Midbrain (tissue), 1 donor: ENCODE measurements at regions not wholly inside any gene's neighbourhood (a gene's known extent, or its start where the extent isn't known, plus 50 kb on each side); places are given as distances from the start of the nearest gene placed in this dataset.
"Not testable (repeated sequence)": the region's sequence is repeated elsewhere in the genome, so short reads cannot be mapped to it uniquely, and the experiment has no call there.

Source experiments
- DNase-seq: peaks from one replicate; lab custom pipeline; 2025; lab: John Stamatoyannopoulos, UW

DNA sequence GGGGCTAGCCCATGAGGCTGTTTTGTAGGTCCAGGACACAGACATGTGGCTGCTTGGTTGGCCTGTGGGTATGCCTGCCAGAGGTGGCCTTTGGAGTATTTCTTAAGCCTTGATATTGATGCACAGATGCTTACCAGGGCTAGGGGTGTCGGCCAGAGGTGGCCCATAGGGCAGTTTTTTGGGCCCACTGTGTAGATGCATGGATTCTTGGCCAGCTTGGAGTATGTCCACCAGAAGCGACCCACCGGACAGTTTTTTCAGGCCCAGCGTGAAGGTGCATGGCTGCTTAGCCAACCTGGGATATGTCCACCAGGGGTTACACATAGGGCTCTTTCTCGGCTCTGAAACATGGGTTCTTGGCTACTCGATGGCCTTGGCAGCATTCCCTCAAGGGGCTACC, 1199.1 kb downstream of the CNTNAP5 start:
- DNase-seq: no peak

DNA sequence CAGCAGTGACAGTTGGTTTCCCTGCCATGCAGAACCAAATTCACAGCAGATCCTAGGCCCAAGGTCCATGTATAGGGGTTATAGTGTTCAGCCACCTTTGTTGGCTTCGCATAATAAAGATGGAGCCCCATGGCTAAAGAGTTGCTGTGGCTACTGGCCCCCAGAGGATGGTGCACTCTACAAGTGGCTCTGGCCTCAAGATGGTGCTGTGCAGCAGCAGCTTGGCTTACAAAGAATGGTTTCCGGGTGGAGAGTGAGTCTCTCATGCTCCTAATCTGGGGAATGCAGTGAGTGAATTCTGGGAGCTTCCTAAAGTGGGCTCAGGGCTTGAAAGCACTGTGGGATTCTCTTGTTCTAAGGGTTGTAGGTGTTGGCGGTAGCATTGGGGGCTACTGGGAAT, 1199.7 kb downstream of the CNTNAP5 start:
- no peak for DNase-seq

- DNase-seq: no peak
Observed at GRCh38 chr2:125227843-125228392, 1202.8 kb downstream of the CNTNAP5 start.

- DNase-seq: no peak
Observed at GRCh38 chr2:125240870-125241269, 1215.8 kb downstream of the CNTNAP5 start.

DNA sequence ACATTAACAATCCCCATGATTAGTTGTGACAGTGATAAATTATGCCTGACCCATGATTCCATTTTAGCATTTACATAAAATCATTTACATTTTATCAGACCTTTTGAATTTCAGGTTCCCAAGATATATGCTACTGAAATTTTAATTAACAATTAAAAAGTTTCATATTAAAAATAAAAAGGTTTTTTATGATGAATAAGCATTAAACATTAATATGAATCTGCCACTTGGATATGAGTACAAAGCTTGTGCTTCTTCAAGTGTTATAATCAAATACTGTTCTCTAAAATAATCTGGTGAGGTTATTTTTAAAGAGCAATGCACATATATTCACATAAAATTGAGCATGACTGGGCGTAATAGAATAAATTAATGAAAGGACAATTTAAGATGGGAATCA, 1218.0 kb downstream of the CNTNAP5 start:
- no peak for DNase-seq

DNA sequence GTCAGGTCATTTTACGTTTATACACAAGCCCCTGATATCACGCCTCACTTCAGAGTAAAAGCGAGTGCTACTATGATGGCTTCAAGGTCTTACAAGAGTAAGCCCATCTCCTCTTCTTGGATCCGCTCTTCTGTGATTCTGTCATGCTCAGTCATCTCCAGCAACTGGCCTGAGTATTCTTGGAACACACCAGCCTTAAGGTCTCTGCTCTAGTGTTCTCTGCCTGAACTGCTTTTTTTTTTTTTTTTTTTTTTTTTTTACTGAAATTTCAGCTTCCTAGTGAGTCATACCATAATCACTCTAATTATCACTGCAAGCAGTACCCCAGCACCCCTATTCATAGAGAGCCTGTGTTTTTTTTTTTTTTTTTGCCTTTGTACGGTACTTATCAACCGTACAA, 1228.9 kb downstream of the CNTNAP5 start:
- no peak for DNase-seq

DNA sequence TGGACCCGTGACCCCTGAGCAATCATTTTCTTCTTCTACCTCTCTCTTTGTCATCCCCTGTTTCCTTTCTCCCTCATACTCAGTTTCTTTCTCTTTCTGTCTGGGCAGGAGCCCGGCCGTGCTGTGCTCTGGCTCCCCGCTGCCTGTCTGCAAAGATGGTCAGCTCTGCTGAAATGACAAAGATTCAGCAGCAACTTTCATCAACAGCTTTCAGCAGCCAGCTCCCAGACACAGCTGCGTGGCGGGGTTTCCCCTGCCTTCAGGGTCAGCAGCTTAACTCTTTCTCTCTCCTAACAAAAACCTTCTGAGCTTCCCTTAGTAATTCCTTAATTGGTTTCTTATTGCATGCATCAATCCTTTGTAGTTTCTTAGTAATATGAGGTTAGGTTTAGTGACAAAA, 1234.4 kb downstream of the CNTNAP5 start:
- DNase-seq: no peak

DNA sequence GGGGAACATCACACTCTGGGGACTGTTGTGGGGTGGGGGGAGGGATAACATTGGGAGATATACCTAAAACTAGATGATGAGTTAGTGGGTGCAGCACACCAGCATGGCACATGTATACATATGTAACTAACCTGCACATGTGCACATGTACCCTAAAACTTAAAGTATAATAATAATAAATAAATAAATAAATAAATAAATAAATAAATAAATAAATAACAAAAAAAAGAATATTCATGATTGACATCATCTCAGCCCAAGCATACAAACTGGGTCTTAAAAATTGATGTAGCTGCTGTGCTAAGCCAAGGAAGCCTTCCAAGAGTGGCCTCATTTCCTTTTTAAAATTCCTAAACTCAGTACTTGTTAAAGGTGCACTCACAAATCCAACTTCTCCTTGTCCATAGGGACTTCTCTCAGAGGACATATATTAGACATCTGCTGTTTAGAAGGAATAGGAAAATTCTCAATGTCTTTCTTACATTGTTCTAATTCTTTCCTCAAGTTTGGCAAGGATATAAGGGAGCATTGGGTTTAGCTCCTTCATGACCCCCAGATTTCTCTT, 1235.4 kb downstream of the CNTNAP5 start:
- not testable (repeated sequence) for DNase-seq

DNA sequence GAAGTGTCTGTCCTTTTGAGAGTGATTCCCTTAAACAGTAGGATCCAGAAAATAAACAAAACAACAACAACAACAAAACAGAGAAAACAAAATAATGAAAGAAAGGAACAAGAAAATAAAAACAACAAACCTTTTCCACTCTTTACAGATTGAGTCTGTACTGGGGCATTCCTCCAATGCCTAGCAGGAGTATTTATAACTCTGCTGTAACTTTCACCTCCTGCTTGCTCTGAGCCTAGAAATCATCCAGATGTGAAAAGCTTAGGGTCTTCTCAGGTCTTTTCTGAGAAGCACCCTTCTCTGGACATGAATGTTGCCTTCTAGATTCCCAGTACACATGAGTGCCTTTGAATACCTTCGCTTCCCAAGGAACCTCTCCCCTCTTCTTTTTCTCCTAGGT, 1239.4 kb downstream of the CNTNAP5 start:
- no peak for DNase-seq

GRCh38 chr2:125267683-125268082, 1242.6 kb downstream of the CNTNAP5 start:
- DNase-seq: no peak

DNA sequence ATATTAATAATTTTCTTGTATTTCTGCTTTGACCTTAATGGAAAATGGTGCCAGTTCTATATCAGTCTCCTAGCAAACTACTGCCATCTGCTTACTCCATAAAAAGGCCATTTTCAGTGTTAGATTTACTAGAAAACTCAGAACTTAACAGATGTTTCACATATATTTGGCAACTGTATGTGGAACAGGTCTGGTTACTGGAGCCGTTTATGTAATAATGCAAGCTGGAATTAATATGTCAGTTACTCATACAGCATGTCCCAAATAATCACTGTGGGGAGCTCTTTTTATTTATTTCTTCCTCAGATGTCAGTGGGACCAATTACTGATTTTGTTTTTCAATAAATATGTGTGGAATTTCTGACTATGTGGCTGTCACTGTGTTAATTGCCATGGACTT, 1247.6 kb downstream of the CNTNAP5 start:
- DNase-seq: no peak

DNA sequence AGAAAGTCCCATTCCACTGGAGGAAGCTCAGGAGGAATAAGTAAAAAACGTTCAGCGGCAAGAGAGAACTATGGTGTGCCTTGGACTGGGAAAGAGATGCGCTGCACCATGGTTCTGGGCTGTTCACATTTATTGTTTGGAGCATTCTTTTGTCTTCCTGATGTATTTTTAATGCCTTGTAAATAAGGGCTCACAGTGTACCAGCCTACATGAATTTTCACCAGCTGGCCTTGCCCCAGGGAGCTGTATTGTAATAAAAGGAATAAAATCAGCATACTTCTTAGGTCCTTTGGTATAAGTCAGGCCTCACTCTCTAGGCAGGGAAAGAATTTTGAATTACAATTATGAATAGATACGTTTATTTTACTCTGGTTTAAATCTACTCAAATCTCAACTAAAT, 1249.6 kb downstream of the CNTNAP5 start:
- DNase-seq: no peak

DNA sequence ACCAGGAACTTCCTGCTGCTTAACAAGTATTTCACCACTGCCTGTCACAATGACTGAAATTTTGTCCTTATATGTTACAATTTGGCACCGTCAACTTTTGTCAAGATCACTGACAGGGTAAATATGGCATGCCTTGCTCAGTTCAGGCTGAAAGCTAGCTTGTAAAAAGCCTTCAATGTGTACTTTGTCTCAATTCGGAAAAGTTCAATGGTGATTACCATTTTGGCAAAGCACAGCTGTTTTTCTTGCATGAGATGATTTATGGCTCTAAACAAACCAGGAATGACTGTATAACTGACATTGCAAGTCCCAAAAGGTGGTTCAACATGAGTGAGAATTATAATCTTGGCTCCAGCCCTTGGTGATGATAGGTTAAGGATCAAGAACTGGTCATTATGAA, 1255.2 kb downstream of the CNTNAP5 start:
- DNase-seq: no peak

- DNase-seq: no peak
Observed at GRCh38 chr2:125281242-125281641, 1256.2 kb downstream of the CNTNAP5 start.

GRCh38 chr2:125296742-125297141, 1271.7 kb downstream of the CNTNAP5 start:
- DNase-seq: no peak

- DNase-seq: no peak
Observed at GRCh38 chr2:125310657-125311364, 1285.7 kb downstream of the CNTNAP5 start.

DNA sequence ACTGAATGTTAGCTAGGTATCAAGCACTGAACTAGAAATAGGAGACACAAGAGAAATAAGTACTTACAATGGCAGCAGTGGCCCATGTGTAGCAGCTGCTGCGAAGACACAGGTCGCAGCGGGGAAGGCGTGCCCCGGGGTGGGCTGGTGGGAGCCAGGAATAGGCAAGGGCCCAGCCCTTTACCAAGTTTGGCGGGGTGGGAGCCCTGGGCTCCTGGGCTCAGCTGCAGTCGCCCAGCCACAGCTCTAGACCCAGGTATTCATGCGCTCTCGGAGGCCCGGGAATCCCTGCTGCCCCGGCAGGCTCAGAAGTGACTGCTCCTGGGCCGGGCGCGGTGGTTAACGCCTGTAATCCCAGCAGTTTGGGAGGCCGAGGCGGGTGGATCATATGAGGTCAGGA, 1287.3 kb downstream of the CNTNAP5 start:
- no peak for DNase-seq

DNA sequence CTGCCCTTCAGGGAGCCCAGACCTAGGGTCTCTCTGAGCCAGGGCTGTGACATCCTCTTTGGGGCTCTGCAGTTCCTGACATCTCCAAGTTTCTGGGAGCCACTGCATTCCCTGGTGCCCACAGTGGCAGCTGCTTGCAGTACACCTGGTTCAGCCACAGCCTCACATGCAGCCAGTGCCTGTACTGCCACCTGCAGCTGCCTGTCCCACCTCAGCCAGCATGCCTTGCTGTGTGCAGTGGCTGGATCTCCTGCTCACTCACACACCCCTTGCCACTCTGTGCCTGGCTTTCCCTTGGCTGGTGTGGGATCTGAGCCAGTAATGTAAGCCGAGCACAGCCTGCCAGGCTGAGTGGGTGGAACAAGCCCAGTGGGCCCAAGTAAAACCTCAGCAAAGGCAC, 1288.7 kb downstream of the CNTNAP5 start:
- DNase-seq: no peak

GRCh38 chr2:125318740-125319139, 1293.7 kb downstream of the CNTNAP5 start:
- DNase-seq: no peak

- DNase-seq: no peak
Observed at GRCh38 chr2:125324273-125324672, 1299.2 kb downstream of the CNTNAP5 start.

DNA sequence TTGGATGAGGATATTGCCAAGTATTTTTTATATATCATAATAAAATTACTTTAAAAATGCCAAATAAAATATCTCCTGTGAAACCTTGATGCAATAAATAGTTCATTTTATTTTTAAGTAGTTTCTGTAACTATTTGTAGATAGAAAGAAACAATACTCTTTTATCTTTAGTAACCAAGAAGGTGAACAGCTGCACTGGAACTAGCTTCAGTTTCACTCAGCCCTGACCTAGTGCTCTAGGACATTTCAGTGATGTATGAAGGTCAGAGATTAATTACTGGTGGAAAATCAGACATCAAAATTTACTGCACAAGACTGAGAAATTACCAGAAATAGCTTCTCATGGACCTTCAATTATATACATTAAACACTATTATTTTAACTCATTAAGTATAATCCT, 1305.0 kb downstream of the CNTNAP5 start:
- no peak for DNase-seq

GRCh38 chr2:125341353-125341752, 1314.6 kb upstream of the GYPC start:
- DNase-seq: no peak

- DNase-seq: not testable (repeated sequence)
Observed at GRCh38 chr2:125353542-125353941, 1302.4 kb upstream of the GYPC start.
